Left lung (tissue), 4 donors: ENCODE measurements at regions not wholly inside any gene's neighbourhood (a gene's known extent, or its start where the extent isn't known, plus 50 kb on each side); places are given as distances from the start of the nearest gene placed in this dataset.

Source experiments
- ATAC-seq: fragments of 200-7000 bp; cut with Tn5 transposase; one replicate; pipeline ENCODE4 v1.9.1; 2020; ENCODE audit warnings: moderate library complexity
- DNase-seq, 4 donors: peaks; one replicate each; pipeline ENCODE4 v3.0.0-alpha.2; 2013 to 2020
- H3K27ac ChIP-seq, 2 donors: fragments of 200-600 bp; sonication (generic) in 1 of 2; one replicate each; pipeline versions ENCODE4 v1.5.0 to v1.8.0; 2020 to 2021
- H3K27me3 ChIP-seq, 2 donors: fragments of 200-600 bp; sonication (generic) in 1 of 2; one replicate each; pipeline versions ENCODE4 v1.5.0 to v1.8.0; 2020 to 2021
- H3K36me3 ChIP-seq, 2 donors: fragments of 200-600 bp; sonication (generic) in 1 of 2; one replicate each; pipeline versions ENCODE4 v1.5.0 to v1.8.0; 2020 to 2021
- H3K4me1 ChIP-seq, 2 donors: fragments of 200-600 bp; one replicate each; pipeline ENCODE4 v1.8.0; 2021
- H3K4me3 ChIP-seq, 2 donors: fragments of 200-600 bp; sonication (generic) in 1 of 2; one replicate each; pipeline versions ENCODE4 v1.5.0 to v1.8.0; 2020 to 2021; ENCODE audit warnings: mild to moderate bottlenecking in 1 of 2
- H3K9me3 ChIP-seq, 2 donors: fragments of 200-600 bp; sonication (generic) in 1 of 2; one replicate each; pipeline versions ENCODE4 v1.5.0 to v1.8.0; 2020 to 2021
- CTCF ChIP-seq, 2 donors: fragments of 200-600 bp; sonication (generic) in 1 of 2; IDR thresholded peaks; one replicate each; pipeline versions ENCODE4 v1.5.0 to v1.8.0; 2021; ENCODE audit warnings: antibody characterized with exemption in 2 of 2
- intact Hi-C, 2 donors: fragments of 100-400 bp; cut with DNase I; formaldehyde crosslinking; loops; one replicate each; pipeline versions ENCODE4 v1.11.2 to v1.14.2; 2022
- donor health status: DM: no; HTN: yes; CAD: no.
- donor health status: DM: no; HTN: no; CAD: no.

GRCh38 chr5:104352954-104353353, 790.4 kb upstream of the NUDT12 start:
- H3K4me1 ChIP-seq = no peaks in the 10 kb centered on the region
- no peak for ATAC-seq
- H3K36me3 ChIP-seq = no peaks in the 10 kb centered on the region
- intact Hi-C loops = no loop called here
- no peak overlapping the region for H3K4me3 ChIP-seq
- no peak overlapping the region for H3K27ac ChIP-seq
- DNase-seq = no peak
- H3K9me3 ChIP-seq = no peaks in the 10 kb centered on the region
- no peaks in the 10 kb centered on the region for H3K27me3 ChIP-seq
- no peak for TF ChIP-seq CTCF (IDR thresholded peaks at IDR 0.05)

- no peaks in the 10 kb centered on the region for H3K27me3 ChIP-seq
- peak in 2 of 4 donors; percentile 32 to 60 for DNase-seq
- no peak overlapping the region for H3K27ac ChIP-seq
- H3K9me3 ChIP-seq = no peaks in the 10 kb centered on the region
- H3K4me3 ChIP-seq = no peak overlapping the region
- intact Hi-C loops = no loop called here
- no peak for TF ChIP-seq CTCF (IDR thresholded peaks at IDR 0.05)
- no peaks in the 10 kb centered on the region for H3K4me1 ChIP-seq
- no peaks in the 10 kb centered on the region for H3K36me3 ChIP-seq
- ATAC-seq = no peak
Observed at GRCh38 chr5:104347119-104347708, 784.6 kb upstream of the NUDT12 start.

GRCh38 chr5:104345222-104346016, 782.8 kb upstream of the NUDT12 start:
- TF ChIP-seq CTCF (IDR thresholded peaks at IDR 0.05) = no peak
- Histone ChIP-seq H3K4me3 (no peak overlapping the region), H3K27me3 (no peaks in the 10 kb centered on the region), H3K27ac (no peak overlapping the region), H3K4me1 (no peaks in the 10 kb centered on the region), H3K9me3 (no peaks in the 10 kb centered on the region), H3K36me3 (no peaks in the 10 kb centered on the region)
- ATAC-seq (no peak), DNase-seq (no peak)
- intact Hi-C loops = no loop called here

GRCh38 chr5:104344809-104345208, 782.2 kb upstream of the NUDT12 start:
- no peak for TF ChIP-seq CTCF (IDR thresholded peaks at IDR 0.05)
- no peak overlapping the region for H3K27ac ChIP-seq
- intact Hi-C loops = no loop called here
- no peaks in the 10 kb centered on the region for H3K27me3 ChIP-seq
- no peaks in the 10 kb centered on the region for H3K9me3 ChIP-seq
- DNase-seq (no peak), ATAC-seq (no peak)
- no peaks in the 10 kb centered on the region for H3K36me3 ChIP-seq
- H3K4me1 ChIP-seq = no peaks in the 10 kb centered on the region
- H3K4me3 ChIP-seq = no peak overlapping the region

GRCh38 chr5:104327801-104328200, 765.2 kb upstream of the NUDT12 start:
- ATAC-seq = no peak
- Histone ChIP-seq H3K27ac (no peak overlapping the region), H3K27me3 (no peaks in the 10 kb centered on the region), H3K4me3 (no peak overlapping the region), H3K4me1 (no peaks in the 10 kb centered on the region), H3K36me3 (no peaks in the 10 kb centered on the region), H3K9me3 (no peaks in the 10 kb centered on the region)
- no peak for TF ChIP-seq CTCF (IDR thresholded peaks at IDR 0.05)
- intact Hi-C loops = no loop called here
- DNase-seq = peak in 2 of 4 donors; percentile 53 to 61
